ENCODE measurements at regions not wholly inside any gene's neighbourhood (a gene's known extent, or its start where the extent isn't known, plus 50 kb on each side); places are given as distances from the start of the nearest gene placed in this dataset.
"Not testable (repeated sequence)": the region's sequence is repeated elsewhere in the genome, so short reads cannot be mapped to it uniquely, and the experiment has no call there.

DNA sequence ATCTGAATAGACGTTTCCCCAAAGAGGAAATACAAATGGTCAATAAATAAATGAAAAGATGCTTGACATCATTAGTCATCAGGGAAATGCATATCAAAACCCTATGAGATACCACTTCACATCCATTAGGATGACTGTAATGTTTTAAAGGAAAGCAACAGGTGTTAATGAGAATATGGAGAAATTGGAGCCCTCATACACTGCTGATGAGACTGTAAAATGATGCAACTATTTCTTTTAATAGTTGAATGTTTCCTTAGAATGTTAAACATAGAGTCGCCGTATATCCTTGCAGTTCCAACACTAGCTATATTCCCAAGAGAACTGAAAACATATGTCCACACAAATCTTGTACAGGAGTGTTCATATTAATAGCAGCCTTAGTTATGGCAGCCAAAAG is 133.2 kb downstream of the SLC38A4 start (continued):
- TF ChIP-seq, protein P1, sequence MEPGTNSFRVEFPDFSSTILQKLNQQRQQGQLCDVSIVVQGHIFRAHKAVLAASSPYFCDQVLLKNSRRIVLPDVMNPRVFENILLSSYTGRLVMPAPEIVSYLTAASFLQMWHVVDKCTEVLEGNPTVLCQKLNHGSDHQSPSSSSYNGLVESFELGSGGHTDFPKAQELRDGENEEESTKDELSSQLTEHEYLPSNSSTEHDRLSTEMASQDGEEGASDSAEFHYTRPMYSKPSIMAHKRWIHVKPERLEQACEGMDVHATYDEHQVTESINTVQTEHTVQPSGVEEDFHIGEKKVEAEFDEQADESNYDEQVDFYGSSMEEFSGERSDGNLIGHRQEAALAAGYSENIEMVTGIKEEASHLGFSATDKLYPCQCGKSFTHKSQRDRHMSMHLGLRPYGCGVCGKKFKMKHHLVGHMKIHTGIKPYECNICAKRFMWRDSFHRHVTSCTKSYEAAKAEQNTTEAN (CRISPR knock-in tag; IDR thresholded peaks at IDR 0.05) = no peak
- TF ChIP-seq CREB1 (CRISPR knock-in tag; IDR thresholded peaks at IDR 0.05) (no peak), TEAD4 (CRISPR knock-in tag; IDR thresholded peaks at IDR 0.05) (no peak), GTF2I (CRISPR knock-in tag; conservative IDR thresholded peaks at IDR 0.05) (no peak)
- TF ChIP-seq, protein P2, sequence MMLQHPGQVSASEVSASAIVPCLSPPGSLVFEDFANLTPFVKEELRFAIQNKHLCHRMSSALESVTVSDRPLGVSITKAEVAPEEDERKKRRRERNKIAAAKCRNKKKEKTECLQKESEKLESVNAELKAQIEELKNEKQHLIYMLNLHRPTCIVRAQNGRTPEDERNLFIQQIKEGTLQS (CRISPR knock-in tag; conservative IDR thresholded peaks at IDR 0.05) = no peak
- TF ChIP-seq, protein P3, sequence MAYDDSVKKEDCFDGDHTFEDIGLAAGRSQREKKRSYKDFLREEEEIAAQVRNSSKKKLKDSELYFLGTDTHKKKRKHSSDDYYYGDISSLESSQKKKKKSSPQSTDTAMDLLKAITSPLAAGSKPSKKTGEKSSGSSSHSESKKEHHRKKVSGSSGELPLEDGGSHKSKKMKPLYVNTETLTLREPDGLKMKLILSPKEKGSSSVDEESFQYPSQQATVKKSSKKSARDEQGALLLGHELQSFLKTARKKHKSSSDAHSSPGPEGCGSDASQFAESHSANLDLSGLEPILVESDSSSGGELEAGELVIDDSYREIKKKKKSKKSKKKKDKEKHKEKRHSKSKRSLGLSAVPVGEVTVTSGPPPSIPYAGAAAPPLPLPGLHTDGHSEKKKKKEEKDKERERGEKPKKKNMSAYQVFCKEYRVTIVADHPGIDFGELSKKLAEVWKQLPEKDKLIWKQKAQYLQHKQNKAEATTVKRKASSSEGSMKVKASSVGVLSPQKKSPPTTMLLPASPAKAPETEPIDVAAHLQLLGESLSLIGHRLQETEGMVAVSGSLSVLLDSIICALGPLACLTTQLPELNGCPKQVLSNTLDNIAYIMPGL (CRISPR knock-in tag; IDR thresholded peaks at IDR 0.05) = no peak

DNA sequence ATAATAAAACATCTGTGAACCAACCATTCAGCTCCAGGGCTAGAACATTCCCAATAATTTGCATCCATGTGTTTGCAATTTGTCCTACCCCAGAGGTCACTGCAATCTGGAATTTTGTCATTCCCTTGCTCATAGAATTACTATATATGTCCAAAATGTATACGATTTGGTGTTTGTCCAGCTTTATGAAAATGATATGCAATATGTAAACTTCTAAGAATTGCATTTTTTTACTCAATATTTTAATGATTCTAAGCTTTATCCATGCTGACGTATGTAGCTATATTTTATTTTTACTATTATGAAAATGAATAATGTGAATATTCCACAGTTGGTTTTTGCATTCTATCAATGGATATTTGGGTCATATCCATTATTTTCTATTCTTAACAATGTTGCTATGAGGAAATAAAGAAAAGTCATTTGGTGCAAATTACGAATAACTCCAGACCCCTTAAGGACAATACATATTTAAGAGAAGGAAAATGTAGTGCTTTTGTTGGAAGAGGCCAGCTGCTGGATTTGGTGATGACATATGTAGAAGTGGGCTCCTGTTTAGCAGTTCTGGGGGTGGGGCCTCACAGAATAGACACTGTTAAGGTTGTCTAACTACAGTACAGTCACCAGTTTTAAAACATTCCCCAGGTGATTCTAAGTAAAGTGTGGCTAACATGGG is 139.4 kb downstream of the SLC38A4 start:
- H3K9me3 Mint-ChIP-seq = peaks cover 29% of the 10 kb centered on the region
- no peak for ATAC-seq
- CTCF ChIA-PET = interaction anchor here (1.3 to 1.4 kb wide), 2 partner anchors 12 to 561 kb away, joined by 3 to 4 read pairs; no protein-coding TSS in a partner anchor
- H3K27ac Mint-ChIP-seq = no peak overlapping the region
- peaks cover 24% of the 10 kb centered on the region for H3K36me3 Mint-ChIP-seq
- no peaks in the 10 kb centered on the region for H3K27me3 Mint-ChIP-seq (ENCODE audit: low read depth)
- peaks cover 3% of the 10 kb centered on the region; the same call in 1 of the 2 replicates for H3K4me1 Mint-ChIP-seq
- TF ChIP-seq ZNF232 (CRISPR knock-in tag; IDR thresholded peaks at IDR 0.05) (no peak), JUN (CRISPR knock-in tag; IDR thresholded peaks at IDR 0.05) (no peak), ZNF416 (CRISPR knock-in tag; IDR thresholded peaks at IDR 0.05) (no peak), PRRX2 (CRISPR knock-in tag; IDR thresholded peaks at IDR 0.05) (no peak), ESRRA (CRISPR knock-in tag; IDR thresholded peaks at IDR 0.05; ENCODE audit: borderline replicate concordance) (no peak), RORB (CRISPR knock-in tag; IDR thresholded peaks at IDR 0.05) (no peak), SP1 (CRISPR knock-in tag; conservative IDR thresholded peaks at IDR 0.05) (no peak), GTF2I (CRISPR knock-in tag; conservative IDR thresholded peaks at IDR 0.05) (no peak), NR2C2 (CRISPR knock-in tag; IDR thresholded peaks at IDR 0.05) (no peak)
- TF ChIP-seq, protein P4, sequence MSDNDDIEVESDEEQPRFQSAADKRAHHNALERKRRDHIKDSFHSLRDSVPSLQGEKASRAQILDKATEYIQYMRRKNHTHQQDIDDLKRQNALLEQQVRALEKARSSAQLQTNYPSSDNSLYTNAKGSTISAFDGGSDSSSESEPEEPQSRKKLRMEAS (CRISPR knock-in tag; IDR thresholded peaks at IDR 0.05) = no peak
- DNase-seq (ENCODE audit: low spot score) = no peak
- H3K4me3 Mint-ChIP-seq = no peak overlapping the region
- POLR2A ChIA-PET = no interaction called here

DNA sequence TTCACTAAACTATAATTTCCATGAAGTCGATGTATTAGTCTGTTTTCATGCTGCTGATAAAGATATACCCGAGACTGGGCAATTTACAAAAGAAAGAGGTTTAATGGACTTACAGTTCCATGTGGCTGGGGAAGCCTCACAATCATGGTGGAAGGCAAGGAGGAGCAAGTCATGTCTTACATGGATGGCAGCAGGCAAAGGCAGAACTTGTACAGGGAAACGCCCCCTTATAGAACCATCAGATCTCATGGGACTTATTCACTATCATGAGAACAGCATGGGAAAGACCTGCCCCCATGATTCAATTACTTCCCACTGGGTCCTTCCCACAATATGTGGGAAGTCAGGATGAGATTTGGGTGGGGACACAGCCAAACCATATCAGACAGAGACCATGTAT is 141.6 kb downstream of the SLC38A4 start:
- POLR2A ChIA-PET; H3K4me3 Mint-ChIP-seq; ATAC-seq; DNase-seq (ENCODE audit: low spot score); H3K27ac Mint-ChIP-seq; CTCF ChIA-PET; H3K27me3 Mint-ChIP-seq (ENCODE audit: low read depth): not testable (repeated sequence)
- peaks cover 29% of the 10 kb centered on the region for H3K9me3 Mint-ChIP-seq
- H3K36me3 Mint-ChIP-seq = peaks cover 24% of the 10 kb centered on the region
- H3K4me1 Mint-ChIP-seq = peaks cover 19% of the 10 kb centered on the region

DNA sequence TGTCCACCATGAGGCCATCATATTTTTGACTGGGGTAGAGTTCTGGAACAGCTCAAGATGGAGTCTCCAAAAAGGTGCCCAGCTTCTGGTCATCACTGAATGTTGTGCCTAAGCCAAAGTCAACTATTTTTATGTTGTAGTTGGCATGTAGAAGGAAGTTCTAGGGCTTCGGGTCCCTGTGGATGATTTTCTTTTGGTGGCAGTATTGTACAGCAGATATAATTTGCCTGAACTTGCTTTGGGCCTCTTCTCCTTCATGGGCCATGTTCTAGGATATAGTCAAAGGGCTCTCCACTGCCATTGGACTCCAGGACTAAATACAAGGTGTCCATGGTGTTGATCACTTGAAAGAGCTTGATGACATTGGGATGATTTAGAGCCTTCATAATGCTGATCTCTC is 143.6 kb downstream of the SLC38A4 start:
- Mint-ChIP-seq H3K27me3 (ENCODE audit: low read depth) (no peaks in the 10 kb centered on the region), H3K4me1 (peaks cover 30% of the 10 kb centered on the region), H3K36me3 (peaks cover 24% of the 10 kb centered on the region), H3K4me3 (no peak overlapping the region), H3K9me3 (peaks cover 29% of the 10 kb centered on the region), H3K27ac (no peak overlapping the region)
- ATAC-seq (no peak), DNase-seq (ENCODE audit: low spot score) (no peak)
- CTCF ChIA-PET = no interaction called here
- POLR2A ChIA-PET = no interaction called here
- TF ChIP-seq, protein P5, sequence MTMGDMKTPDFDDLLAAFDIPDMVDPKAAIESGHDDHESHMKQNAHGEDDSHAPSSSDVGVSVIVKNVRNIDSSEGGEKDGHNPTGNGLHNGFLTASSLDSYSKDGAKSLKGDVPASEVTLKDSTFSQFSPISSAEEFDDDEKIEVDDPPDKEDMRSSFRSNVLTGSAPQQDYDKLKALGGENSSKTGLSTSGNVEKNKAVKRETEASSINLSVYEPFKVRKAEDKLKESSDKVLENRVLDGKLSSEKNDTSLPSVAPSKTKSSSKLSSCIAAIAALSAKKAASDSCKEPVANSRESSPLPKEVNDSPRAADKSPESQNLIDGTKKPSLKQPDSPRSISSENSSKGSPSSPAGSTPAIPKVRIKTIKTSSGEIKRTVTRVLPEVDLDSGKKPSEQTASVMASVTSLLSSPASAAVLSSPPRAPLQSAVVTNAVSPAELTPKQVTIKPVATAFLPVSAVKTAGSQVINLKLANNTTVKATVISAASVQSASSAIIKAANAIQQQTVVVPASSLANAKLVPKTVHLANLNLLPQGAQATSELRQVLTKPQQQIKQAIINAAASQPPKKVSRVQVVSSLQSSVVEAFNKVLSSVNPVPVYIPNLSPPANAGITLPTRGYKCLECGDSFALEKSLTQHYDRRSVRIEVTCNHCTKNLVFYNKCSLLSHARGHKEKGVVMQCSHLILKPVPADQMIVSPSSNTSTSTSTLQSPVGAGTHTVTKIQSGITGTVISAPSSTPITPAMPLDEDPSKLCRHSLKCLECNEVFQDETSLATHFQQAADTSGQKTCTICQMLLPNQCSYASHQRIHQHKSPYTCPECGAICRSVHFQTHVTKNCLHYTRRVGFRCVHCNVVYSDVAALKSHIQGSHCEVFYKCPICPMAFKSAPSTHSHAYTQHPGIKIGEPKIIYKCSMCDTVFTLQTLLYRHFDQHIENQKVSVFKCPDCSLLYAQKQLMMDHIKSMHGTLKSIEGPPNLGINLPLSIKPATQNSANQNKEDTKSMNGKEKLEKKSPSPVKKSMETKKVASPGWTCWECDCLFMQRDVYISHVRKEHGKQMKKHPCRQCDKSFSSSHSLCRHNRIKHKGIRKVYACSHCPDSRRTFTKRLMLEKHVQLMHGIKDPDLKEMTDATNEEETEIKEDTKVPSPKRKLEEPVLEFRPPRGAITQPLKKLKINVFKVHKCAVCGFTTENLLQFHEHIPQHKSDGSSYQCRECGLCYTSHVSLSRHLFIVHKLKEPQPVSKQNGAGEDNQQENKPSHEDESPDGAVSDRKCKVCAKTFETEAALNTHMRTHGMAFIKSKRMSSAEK (CRISPR knock-in tag; IDR thresholded peaks at IDR 0.05; ENCODE audit: borderline replicate concordance) = no peak
- TF ChIP-seq, protein P6, sequence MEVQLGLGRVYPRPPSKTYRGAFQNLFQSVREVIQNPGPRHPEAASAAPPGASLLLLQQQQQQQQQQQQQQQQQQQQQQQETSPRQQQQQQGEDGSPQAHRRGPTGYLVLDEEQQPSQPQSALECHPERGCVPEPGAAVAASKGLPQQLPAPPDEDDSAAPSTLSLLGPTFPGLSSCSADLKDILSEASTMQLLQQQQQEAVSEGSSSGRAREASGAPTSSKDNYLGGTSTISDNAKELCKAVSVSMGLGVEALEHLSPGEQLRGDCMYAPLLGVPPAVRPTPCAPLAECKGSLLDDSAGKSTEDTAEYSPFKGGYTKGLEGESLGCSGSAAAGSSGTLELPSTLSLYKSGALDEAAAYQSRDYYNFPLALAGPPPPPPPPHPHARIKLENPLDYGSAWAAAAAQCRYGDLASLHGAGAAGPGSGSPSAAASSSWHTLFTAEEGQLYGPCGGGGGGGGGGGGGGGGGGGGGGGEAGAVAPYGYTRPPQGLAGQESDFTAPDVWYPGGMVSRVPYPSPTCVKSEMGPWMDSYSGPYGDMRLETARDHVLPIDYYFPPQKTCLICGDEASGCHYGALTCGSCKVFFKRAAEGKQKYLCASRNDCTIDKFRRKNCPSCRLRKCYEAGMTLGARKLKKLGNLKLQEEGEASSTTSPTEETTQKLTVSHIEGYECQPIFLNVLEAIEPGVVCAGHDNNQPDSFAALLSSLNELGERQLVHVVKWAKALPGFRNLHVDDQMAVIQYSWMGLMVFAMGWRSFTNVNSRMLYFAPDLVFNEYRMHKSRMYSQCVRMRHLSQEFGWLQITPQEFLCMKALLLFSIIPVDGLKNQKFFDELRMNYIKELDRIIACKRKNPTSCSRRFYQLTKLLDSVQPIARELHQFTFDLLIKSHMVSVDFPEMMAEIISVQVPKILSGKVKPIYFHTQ (CRISPR knock-in tag; IDR thresholded peaks at IDR 0.05) = no peak
- no peak for TF ChIP-seq NR2C2 (CRISPR knock-in tag; IDR thresholded peaks at IDR 0.05)

All from WTC11 (cell line).